GM12878 (cell line): ENCODE measurements at regions not wholly inside any gene's neighbourhood (a gene's known extent, or its start where the extent isn't known, plus 50 kb on each side); places are given as distances from the start of the nearest gene placed in this dataset.

ENCODE experiments used
- KDM1A ChIP-seq: fragments of 200-600 bp; sonication (generic); IDR thresholded peaks from 2 replicates; pipeline ENCODE4 v1.6.1; 2016; ENCODE audit warnings: borderline replicate concordance
- MAX ChIP-seq: IDR thresholded peaks from 2 replicates; pipeline ENCODE4 v1.6.1; 2012; ENCODE audit warnings: low read depth, low read length, improper control_type of control experiment
- SIX5 ChIP-seq: IDR thresholded peaks from 2 replicates; pipeline ENCODE4 v1.6.1; 2011; ENCODE audit warnings: mild to moderate bottlenecking, low read depth, low read length, moderate library complexity; ENCODE audit not compliant: severe bottlenecking
- TARDBP ChIP-seq: IDR thresholded peaks from 2 replicates; pipeline ENCODE4 v1.6.1; 2016; ENCODE audit warnings: borderline replicate concordance
- ZNF207 ChIP-seq: fragments of 450-650 bp; IDR thresholded peaks from 2 replicates; pipeline ENCODE4 v1.6.1; 2014; ENCODE audit warnings: antibody characterized with exemption, mild to moderate bottlenecking, borderline replicate concordance

DNA sequence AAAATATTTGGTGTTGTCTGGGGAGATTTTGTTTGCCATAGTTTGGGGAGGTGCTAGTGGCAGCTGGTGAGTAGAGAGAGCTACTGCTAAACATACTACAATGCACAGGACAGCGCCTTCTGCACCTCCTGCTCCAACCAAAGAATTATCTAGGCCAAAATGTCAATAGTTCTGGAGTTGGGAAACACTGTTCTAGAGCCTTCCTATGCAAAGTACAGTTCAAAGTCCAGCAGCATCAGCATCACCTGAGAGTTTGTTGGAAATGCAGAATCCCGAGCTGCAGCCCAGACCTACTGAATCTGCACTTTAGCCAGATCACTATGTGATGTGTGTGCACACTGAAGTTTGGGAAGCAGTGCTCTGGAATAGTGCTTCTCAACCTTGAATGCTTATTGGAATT, 290.7 kb downstream of the TCF7L2 start:
- TF ChIP-seq KDM1A, result no peak
- TF ChIP-seq TARDBP, result no peak
- TF ChIP-seq MAX, result no peak
- no peak for TF ChIP-seq ZNF207
- no peak for TF ChIP-seq SIX5
